HCT116 (cell line): ENCODE measurements at regions not wholly inside any gene's neighbourhood (a gene's known extent, or its start where the extent isn't known, plus 50 kb on each side); places are given as distances from the start of the nearest gene placed in this dataset.

ENCODE experiments used
- ATAC-seq: fragments of 200-7000 bp; cut with Tn5 transposase; 2 replicates; pipeline ENCODE4 v1.9.1; 2020; ENCODE audit warnings: mild to moderate bottlenecking, moderate library complexity
- BruUV-seq: library from RNA; stranded (reverse); fragments of 400-500 nt; replicated peaks from 2 replicates; lab custom pipeline; 2021; lab: Mats Ljungman, UMichigan
- CTCF ChIA-PET: fragments of 300-600 bp; sonication (Branson Sonifier 250); formaldehyde crosslinking; loops from one replicate; lab custom pipeline; 2021; ENCODE audit warnings: antibody characterized with exemption; lab: Charles Lee
- POLR2A ChIA-PET: fragments of 300-600, 350-600 bp; sonication (Branson Sonifier 250); formaldehyde crosslinking; loops from one replicate; lab custom pipeline; 2021; ENCODE audit warnings: antibody characterized with exemption; lab: Charles Lee
- RAD21 ChIA-PET, 2 experiments: fragments of 300-600 bp; sonication (Branson Sonifier 250); formaldehyde crosslinking; loops; one replicate each; lab custom pipeline; 2023; ENCODE audit warnings: low total read pairs in 2 of 2; ENCODE audit not compliant: uncharacterized antibody in 2 of 2, unreplicated experiment in 2 of 2, low non-redundant PET in 1 of 2; lab: Charles Lee
- DNase-seq: peaks from one replicate; pipeline ENCODE4 v3.0.0-alpha.2; 2010; ENCODE audit warnings: low read depth, low spot score
- H2AFZ ChIP-seq: fragments of 200-600 bp; shearing (Covaris generic), sonication (generic); 2 replicates; pipeline ENCODE4 v1.6.1; 2017; ENCODE audit warnings: low read depth, mixed run types, mixed read lengths, antibody characterized with exemption, low read length; ENCODE audit not compliant: poor library complexity, severe bottlenecking
- H3K27ac ChIP-seq: 2 replicates; pipeline ENCODE4 v1.5.1; 2012; ENCODE audit warnings: low read depth, low read length
- H3K27me3 ChIP-seq: fragments of 200-600 bp; sonication (generic); 2 replicates; pipeline ENCODE4 v1.6.1; 2016; ENCODE audit warnings: mixed run types, low read length, mixed read lengths; ENCODE audit not compliant: insufficient read depth
- H3K36me3 ChIP-seq, 2 experiments: fragments of 200-500 bp in 1 of 2; fragments of 200-600 bp in 1 of 2; sonication (Bioruptor generic) in 1 of 2; sonication (generic) in 1 of 2; 2 replicates each; pipeline versions ENCODE4 v1.5.1 to v1.6.1; 2014 to 2016; ENCODE audit warnings: low read length in 2 of 2, inconsistent platforms in 1 of 2, mixed read lengths in 1 of 2, mixed run types in 1 of 2; ENCODE audit not compliant: insufficient read depth in 2 of 2, control insufficient read depth in 1 of 2
- H3K4me1 ChIP-seq, 2 experiments: fragments of 200-600 bp in 1 of 2; sonication (generic) in 1 of 2; 2 replicates each; pipeline versions ENCODE4 v1.5.1 to v1.6.1; 2012 to 2017; ENCODE audit warnings: low read length in 2 of 2, inconsistent platforms in 1 of 2, mild to moderate bottlenecking in 1 of 2, mixed read lengths in 1 of 2, mixed run types in 1 of 2, moderate library complexity in 1 of 2; ENCODE audit not compliant: insufficient read depth in 2 of 2, control insufficient read depth in 1 of 2
- H3K4me2 ChIP-seq: fragments of 200-600 bp; sonication (generic); 2 replicates; pipeline ENCODE4 v1.6.1; 2017; ENCODE audit warnings: mixed run types, low read length, mixed read lengths
- H3K4me3 ChIP-seq, 2 experiments: fragments of 200-600 bp in 1 of 2; sonication (generic) in 1 of 2; replicated peaks in 1 of 2; 2 replicates each; pipeline ENCODE4 v1.5.1; 2011 to 2016; ENCODE audit warnings: low read length in 2 of 2, control low read depth in 1 of 2, low read depth in 1 of 2, mild to moderate bottlenecking in 1 of 2, mixed read lengths in 1 of 2, mixed run types in 1 of 2
- H3K79me2 ChIP-seq: fragments of 200-600 bp; sonication (generic); 2 replicates; pipeline ENCODE4 v1.6.1; 2017; ENCODE audit warnings: mild to moderate bottlenecking, mixed run types, low read length, moderate library complexity, mixed read lengths; ENCODE audit not compliant: insufficient read depth
- H3K9ac ChIP-seq: fragments of 200-600 bp; sonication (generic); 2 replicates; pipeline ENCODE4 v1.6.1; 2016; ENCODE audit warnings: low read length, mixed read lengths
- H3K9me2 ChIP-seq: fragments of 200-600 bp; sonication (generic), shearing (Covaris generic); 2 replicates; pipeline ENCODE4 v1.6.1; 2017; ENCODE audit warnings: mixed run types, mild to moderate bottlenecking, moderate library complexity; ENCODE audit not compliant: insufficient read depth
- H3K9me3 ChIP-seq, 2 experiments: fragments of 200-500 bp in 1 of 2; fragments of 200-600 bp in 1 of 2; sonication (Bioruptor generic) in 1 of 2; sonication (generic) in 1 of 2; 2 replicates each; pipeline ENCODE4 v1.6.1; 2014 to 2017; ENCODE audit warnings: low read length in 2 of 2, mixed read lengths in 2 of 2, inconsistent platforms in 1 of 2, low read depth in 1 of 2, mild to moderate bottlenecking in 1 of 2, mixed run types in 1 of 2, moderate library complexity in 1 of 2; ENCODE audit not compliant: control insufficient read depth in 1 of 2, insufficient read depth in 1 of 2
- H4K20me1 ChIP-seq: fragments of 200-600 bp; sonication (generic), shearing (Covaris generic); 2 replicates; pipeline ENCODE4 v1.6.1; 2017; ENCODE audit warnings: mixed run types, mild to moderate bottlenecking, moderate library complexity; ENCODE audit not compliant: insufficient read depth
- CBX3 ChIP-seq: IDR thresholded peaks from 2 replicates; pipeline ENCODE4 v1.6.1; 2012; ENCODE audit warnings: low read depth
- ELF1 ChIP-seq: IDR thresholded peaks from 2 replicates; pipeline ENCODE4 v1.6.1; 2012; ENCODE audit warnings: low read depth, borderline replicate concordance
- FOSL1 ChIP-seq: IDR thresholded peaks from 2 replicates; pipeline ENCODE4 v1.6.1; 2012; ENCODE audit warnings: low read depth
- JUND ChIP-seq: IDR thresholded peaks from 2 replicates; pipeline ENCODE4 v1.6.1; 2012
- POLR2AphosphoS5 ChIP-seq: IDR thresholded peaks from 2 replicates; pipeline ENCODE4 v1.6.1; 2011; ENCODE audit warnings: mild to moderate bottlenecking, low read depth, low read length, moderate library complexity
- RAD21 ChIP-seq: IDR thresholded peaks from 2 replicates; pipeline ENCODE4 v1.6.1; 2012; ENCODE audit warnings: low read depth, mild to moderate bottlenecking
- REST ChIP-seq: IDR thresholded peaks from 2 replicates; pipeline ENCODE4 v1.6.1; 2012; ENCODE audit warnings: low read depth
- SIN3A ChIP-seq: IDR thresholded peaks from 2 replicates; pipeline ENCODE4 v1.6.1; 2012; ENCODE audit warnings: low read depth
- TCF7L2 ChIP-seq: IDR thresholded peaks from 2 replicates; pipeline ENCODE4 v1.7.0; 2011; ENCODE audit warnings: borderline replicate concordance, inconsistent platforms; ENCODE audit not compliant: insufficient read depth, insufficient read length; ENCODE audit errors: extremely low read depth
- YY1 ChIP-seq: IDR thresholded peaks from 2 replicates; pipeline ENCODE4 v1.6.1; 2011; ENCODE audit warnings: low read length, low read depth, moderate library complexity, mild to moderate bottlenecking; ENCODE audit not compliant: insufficient replicate concordance; ENCODE audit errors: extremely low read depth
- ZBTB33 ChIP-seq: IDR thresholded peaks from 2 replicates; pipeline ENCODE4 v1.6.1; 2011; ENCODE audit warnings: mild to moderate bottlenecking, low read length, moderate library complexity; ENCODE audit not compliant: insufficient replicate concordance; ENCODE audit errors: extremely low read depth
- ZFX ChIP-seq: fragments of 450-650 bp; IDR thresholded peaks from 2 replicates; pipeline ENCODE4 v1.6.1; 2017
- intact Hi-C: fragments of 100-400 bp; cut with micrococcal nuclease; formaldehyde crosslinking; loops from 2 replicates; pipeline ENCODE4 v1.10.0; 2022
- TF ChIP-seq, protein P1 (sequence below): IDR thresholded peaks from 2 replicates; pipeline ENCODE4 v1.6.1; 2012

- TF ChIP-seq ZBTB33, result no peak
- TF ChIP-seq ELF1, result no peak
- no peak for TF ChIP-seq REST
- TF ChIP-seq ZFX, result no peak
- TF ChIP-seq RAD21, result no peak
Observed at GRCh38 chr3:116806351-116806750, 96.8 kb downstream of the TUSC7 start (continued).

- Histone ChIP-seq H2AFZ (no peak overlapping the region), H3K79me2 (no peaks in the 10 kb centered on the region), H3K27ac (no peak overlapping the region), H3K4me3 (no peak overlapping the region), H3K9me3 (no peaks in the 10 kb centered on the region), H3K36me3 (no peaks in the 10 kb centered on the region), H4K20me1 (no peaks in the 10 kb centered on the region), H3K9ac (no peak overlapping the region), H3K27me3 (no peaks in the 10 kb centered on the region), H3K4me1 (no peaks in the 10 kb centered on the region), H3K9me2 (no peaks in the 10 kb centered on the region), H3K4me2 (no peak overlapping the region)
- POLR2A ChIA-PET, result no interaction called here
- RAD21 ChIA-PET, result no interaction called here
- BruUV-seq, result no TSS peak
- DNase-seq, result no peak
- CTCF ChIA-PET, result no interaction called here
- intact Hi-C loops, result no loop called here
- TF ChIP-seq JUND, result no peak
- TF ChIP-seq POLR2AphosphoS5, result no peak
- no peak for TF ChIP-seq YY1
- no peak for TF ChIP-seq ZBTB33
- TF ChIP-seq SIN3A, result no peak
- TF ChIP-seq FOSL1, result no peak
- TF ChIP-seq CBX3, result no peak
- no peak for TF ChIP-seq ZFX
- TF ChIP-seq ELF1, result no peak
- no peak for TF ChIP-seq TCF7L2
- TF ChIP-seq, protein P1, sequence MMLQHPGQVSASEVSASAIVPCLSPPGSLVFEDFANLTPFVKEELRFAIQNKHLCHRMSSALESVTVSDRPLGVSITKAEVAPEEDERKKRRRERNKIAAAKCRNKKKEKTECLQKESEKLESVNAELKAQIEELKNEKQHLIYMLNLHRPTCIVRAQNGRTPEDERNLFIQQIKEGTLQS, result no peak
- no peak for ATAC-seq
Observed at GRCh38 chr3:116808725-116809124, 99.1 kb downstream of the TUSC7 start.
